ENCODE measurements at regions not wholly inside any gene's neighbourhood (a gene's known extent, or its start where the extent isn't known, plus 50 kb on each side); places are given as distances from the start of the nearest gene placed in this dataset.

DNA sequence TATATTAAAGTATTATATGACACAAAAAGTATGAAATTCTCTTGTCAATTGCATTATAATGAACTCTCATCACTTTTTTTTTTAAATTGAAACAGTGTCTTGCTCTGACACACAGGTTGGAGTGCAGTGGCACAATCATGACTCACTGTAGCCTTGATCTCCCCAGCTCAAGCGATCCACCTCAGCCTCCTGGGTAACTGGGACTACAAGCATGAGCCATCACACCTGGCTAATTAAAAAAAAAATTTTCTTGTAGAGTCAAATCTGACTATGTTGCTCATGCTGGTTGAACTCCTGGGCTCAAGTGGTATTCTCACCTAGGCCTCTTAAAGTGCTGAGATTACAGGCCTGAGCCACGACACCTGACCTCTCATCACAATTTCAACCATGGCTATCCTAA is 259.3 kb downstream of the S1PR1 start:
- TF ChIP-seq PITX1 (CRISPR knock-in tag; IDR thresholded peaks at IDR 0.05) (no peak), ZNF138 (CRISPR knock-in tag; IDR thresholded peaks at IDR 0.05; ENCODE audit: low read depth) (no peak), ZNF446 (CRISPR knock-in tag; IDR thresholded peaks at IDR 0.05) (no peak), SRSF9 (IDR thresholded peaks at IDR 0.05; ENCODE audit: borderline replicate concordance, insufficient read depth, low read depth, low read length, poor library complexity, severe bottlenecking) (no peak), STAT5B (CRISPR knock-in tag; IDR thresholded peaks at IDR 0.05) (no peak), MXI1 (IDR thresholded peaks at IDR 0.05; ENCODE audit: borderline replicate concordance, low read depth, low read length) (no peak)
- TF ChIP-seq, protein P1, sequence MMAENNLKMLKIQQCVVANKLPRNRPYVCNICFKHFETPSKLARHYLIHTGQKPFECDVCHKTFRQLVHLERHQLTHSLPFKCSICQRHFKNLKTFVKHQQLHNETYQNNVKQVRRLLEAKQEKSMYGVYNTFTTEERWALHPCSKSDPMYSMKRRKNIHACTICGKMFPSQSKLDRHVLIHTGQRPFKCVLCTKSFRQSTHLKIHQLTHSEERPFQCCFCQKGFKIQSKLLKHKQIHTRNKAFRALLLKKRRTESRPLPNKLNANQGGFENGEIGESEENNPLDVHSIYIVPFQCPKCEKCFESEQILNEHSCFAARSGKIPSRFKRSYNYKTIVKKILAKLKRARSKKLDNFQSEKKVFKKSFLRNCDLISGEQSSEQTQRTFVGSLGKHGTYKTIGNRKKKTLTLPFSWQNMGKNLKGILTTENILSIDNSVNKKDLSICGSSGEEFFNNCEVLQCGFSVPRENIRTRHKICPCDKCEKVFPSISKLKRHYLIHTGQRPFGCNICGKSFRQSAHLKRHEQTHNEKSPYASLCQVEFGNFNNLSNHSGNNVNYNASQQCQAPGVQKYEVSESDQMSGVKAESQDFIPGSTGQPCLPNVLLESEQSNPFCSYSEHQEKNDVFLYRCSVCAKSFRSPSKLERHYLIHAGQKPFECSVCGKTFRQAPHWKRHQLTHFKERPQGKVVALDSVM (CRISPR knock-in tag; IDR thresholded peaks at IDR 0.05) = no peak
- TF ChIP-seq, protein P2, sequence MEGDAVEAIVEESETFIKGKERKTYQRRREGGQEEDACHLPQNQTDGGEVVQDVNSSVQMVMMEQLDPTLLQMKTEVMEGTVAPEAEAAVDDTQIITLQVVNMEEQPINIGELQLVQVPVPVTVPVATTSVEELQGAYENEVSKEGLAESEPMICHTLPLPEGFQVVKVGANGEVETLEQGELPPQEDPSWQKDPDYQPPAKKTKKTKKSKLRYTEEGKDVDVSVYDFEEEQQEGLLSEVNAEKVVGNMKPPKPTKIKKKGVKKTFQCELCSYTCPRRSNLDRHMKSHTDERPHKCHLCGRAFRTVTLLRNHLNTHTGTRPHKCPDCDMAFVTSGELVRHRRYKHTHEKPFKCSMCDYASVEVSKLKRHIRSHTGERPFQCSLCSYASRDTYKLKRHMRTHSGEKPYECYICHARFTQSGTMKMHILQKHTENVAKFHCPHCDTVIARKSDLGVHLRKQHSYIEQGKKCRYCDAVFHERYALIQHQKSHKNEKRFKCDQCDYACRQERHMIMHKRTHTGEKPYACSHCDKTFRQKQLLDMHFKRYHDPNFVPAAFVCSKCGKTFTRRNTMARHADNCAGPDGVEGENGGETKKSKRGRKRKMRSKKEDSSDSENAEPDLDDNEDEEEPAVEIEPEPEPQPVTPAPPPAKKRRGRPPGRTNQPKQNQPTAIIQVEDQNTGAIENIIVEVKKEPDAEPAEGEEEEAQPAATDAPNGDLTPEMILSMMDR (CRISPR knock-in tag; IDR thresholded peaks at IDR 0.05) = no peak

Data from HepG2 (cell line).